GM12873 (cell line): ENCODE measurements at regions not wholly inside any gene's neighbourhood (a gene's known extent, or its start where the extent isn't known, plus 50 kb on each side); places are given as distances from the start of the nearest gene placed in this dataset.

ENCODE experiments used
- TF ChIP-seq, protein P1 (sequence below): IDR thresholded peaks from 2 replicates; pipeline ENCODE4 v1.5.1; 2012; ENCODE audit warnings: low read depth, mild to moderate bottlenecking, moderate library complexity, low read length, control low read depth; ENCODE audit not compliant: insufficient read depth; ENCODE audit errors: missing control alignments

DNA sequence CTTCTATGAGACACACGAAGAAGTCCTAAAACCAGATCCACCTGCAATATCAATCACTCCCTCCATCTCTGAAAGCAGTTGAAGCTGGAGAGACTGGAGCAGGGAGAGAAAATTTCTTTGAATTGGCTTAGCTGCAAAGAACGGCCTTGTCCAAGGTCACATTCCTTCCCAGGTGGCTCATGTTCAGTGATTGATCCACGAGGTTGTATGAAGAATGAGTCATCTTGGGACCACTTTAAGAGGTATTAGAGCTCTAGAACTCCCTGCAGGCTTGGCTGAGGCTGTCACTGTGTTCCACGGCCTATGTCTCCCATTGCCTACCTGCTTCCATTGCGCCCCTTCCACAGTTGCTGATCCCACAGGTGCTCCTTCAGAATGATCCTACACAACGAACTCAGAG, 68.2 kb downstream of the HMHB1 start:
- TF ChIP-seq, protein P1, sequence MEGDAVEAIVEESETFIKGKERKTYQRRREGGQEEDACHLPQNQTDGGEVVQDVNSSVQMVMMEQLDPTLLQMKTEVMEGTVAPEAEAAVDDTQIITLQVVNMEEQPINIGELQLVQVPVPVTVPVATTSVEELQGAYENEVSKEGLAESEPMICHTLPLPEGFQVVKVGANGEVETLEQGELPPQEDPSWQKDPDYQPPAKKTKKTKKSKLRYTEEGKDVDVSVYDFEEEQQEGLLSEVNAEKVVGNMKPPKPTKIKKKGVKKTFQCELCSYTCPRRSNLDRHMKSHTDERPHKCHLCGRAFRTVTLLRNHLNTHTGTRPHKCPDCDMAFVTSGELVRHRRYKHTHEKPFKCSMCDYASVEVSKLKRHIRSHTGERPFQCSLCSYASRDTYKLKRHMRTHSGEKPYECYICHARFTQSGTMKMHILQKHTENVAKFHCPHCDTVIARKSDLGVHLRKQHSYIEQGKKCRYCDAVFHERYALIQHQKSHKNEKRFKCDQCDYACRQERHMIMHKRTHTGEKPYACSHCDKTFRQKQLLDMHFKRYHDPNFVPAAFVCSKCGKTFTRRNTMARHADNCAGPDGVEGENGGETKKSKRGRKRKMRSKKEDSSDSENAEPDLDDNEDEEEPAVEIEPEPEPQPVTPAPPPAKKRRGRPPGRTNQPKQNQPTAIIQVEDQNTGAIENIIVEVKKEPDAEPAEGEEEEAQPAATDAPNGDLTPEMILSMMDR: no peak

DNA sequence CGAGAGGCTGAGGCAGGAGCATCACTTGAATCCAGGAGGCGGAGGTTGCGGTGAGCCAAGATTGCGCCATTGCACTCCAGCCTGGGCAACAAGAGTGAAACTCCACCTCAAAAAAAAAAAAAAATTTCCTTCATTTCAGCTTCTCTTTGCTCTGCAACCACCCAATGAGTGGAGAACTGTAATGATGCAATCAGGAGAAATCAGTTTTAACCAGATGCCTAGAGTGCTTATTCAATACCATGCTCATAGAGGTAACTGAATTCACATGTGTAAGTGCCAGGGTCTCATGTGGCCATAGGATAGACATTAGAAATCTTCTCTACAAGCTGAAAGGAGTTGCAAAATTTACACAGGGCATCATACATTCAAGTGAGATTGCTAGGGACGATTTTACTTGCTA, 70.6 kb downstream of the HMHB1 start:
- TF ChIP-seq, protein P1: no peak

DNA sequence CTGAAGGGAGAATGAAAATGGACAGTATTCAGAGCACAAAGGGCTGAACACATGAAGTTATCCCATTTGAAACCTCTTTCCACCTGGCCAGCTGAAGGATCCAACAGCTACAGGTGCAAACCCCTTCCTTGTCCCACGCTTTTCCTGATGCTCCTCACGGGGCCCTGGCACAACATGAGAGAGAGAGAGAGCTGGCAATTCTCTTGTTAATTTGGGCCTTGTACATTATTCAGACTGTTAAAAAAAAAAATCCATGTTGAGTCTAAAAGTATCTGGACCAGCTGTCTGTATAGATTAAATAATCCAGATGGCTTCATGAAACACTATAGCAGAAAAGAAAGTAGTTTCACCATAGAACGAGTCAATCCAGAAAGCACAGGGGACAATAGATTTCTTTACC, 74.1 kb downstream of the HMHB1 start:
- TF ChIP-seq, protein P1: no peak

DNA sequence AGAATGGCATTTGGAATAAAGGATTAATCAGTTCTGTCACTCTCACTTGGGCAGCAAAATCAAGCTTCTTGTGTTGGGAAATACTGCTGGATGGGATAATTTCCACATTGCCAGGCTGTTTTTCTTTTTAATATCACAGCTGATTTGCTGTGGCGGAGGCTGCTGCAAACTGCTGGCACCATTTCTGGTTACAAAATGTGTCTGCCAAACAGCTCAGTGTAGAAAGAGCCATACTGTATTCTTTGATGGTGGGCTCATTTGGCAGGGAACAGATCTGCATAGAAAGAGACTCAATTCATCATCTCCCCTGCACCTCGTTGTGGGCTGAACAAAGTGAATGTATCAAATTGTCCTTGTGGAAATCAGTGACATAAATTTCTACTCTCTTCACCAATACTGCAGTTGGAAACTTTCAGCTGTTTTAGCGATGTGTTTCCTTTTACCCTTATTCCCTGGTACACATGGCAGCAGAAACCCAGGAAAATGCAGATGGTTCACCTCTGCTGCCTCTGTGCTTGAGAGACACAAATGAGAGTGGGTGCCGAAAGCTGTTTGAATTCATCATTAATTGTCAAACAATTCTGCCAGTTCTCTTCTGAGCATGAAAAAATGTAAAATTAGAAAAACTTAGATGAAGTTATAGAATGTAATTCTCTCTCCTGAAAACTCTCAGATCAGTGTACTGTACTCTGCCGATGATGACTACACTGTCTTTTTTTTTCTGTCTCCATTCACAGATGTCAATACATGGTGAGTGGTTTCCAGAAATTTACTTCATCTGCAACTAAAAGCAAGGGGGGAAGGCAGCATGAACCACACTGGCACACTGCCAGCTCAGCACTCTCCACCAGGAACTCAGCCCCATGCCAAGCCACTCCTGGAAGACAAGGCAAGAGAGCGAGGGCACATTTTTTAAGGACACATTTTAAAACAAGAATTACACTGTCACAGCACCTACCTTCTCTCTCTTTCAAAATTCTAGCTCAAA, 75.0 kb downstream of the HMHB1 start:
- TF ChIP-seq, protein P1: no peak

DNA sequence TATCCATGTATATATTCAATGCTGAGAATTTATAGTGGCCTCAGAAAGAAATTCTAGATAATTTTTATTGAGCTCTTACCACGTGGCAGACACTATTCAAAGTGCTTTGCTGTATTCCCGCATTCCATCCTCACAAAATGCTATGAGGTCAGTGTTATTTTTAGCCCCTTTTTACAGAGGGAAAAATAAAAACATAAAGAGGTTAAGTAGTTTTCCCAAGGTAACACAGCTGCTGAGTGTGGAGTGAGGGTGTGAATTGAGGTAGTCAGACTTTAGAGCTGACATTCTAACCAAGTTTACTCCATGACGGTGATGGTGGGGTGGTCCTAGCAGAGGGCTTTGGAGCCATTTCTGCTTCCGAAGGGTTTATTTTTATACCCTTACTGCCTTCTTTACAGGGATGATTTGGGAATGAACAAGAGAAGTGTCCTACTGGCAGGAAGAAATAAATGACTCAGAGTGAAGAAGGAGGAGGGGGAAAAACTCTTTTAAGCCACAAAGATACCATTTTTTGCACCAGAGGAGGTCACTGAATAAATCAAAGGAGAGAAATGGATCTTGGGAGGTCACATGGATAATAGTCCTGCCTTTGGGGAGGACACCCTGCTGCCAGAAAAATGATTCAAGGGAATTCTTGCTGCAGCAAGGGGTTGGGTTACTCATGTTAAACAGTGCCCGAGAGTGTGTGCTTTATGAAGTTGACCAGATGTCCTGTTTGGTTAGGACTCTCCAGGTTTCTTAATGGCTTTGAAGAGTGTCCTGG, 76.1 kb downstream of the HMHB1 start:
- TF ChIP-seq, protein P1: no peak

DNA sequence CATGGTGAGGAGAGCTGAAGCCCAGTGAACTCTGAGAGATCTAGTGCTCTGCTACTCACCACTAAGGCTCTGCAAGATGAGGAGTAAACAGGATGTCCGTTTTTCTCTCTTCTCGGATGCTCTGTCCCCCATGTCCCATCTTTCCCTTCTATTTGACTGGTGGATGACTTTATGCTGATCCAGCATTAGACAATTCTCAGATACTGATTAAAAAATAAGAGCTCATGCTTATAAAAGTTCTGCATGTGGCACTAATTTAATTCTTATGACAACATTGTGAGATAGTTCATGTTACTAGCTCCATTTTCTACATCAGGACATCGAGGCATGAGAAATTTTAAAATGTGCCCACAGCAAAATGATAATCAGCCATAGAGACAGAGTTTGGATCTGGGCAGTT, 77.0 kb downstream of the HMHB1 start:
- TF ChIP-seq, protein P1: no peak

DNA sequence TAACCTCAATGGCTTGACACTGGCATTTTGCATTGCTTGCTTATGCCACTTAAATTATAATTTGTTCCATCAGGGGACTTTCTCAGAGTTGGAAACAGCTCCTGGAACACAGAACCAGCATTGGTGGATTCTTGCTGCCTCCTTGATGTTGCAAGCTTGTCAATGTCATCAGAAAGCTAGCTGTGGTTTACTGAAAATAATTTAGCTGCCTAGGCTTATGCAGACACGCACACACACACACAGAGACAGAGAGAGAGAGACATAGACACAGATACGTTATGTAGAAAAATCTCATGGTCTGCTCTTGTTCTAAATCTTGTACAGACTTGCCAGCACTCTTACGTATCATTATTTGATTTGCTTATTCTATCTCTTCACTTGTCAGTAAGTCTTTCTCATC, 78.0 kb downstream of the HMHB1 start:
- TF ChIP-seq, protein P1: no peak
